Colonic mucosa (tissue), 4 donors: ENCODE measurements at regions not wholly inside any gene's neighbourhood (a gene's known extent, or its start where the extent isn't known, plus 50 kb on each side); places are given as distances from the start of the nearest gene placed in this dataset.

ENCODE experiments used
- DNase-seq: peaks from one replicate; pipeline ENCODE4 v3.0.0-alpha.2; 2020
- H3K27ac ChIP-seq: fragments of 200-600 bp; one replicate; pipeline ENCODE4 v1.8.0; 2021
- H3K27me3 ChIP-seq: fragments of 200-600 bp; one replicate; pipeline ENCODE4 v1.8.0; 2021
- H3K36me3 ChIP-seq: fragments of 200-600 bp; one replicate; pipeline ENCODE4 v1.8.0; 2021
- H3K4me1 ChIP-seq: fragments of 200-600 bp; one replicate; pipeline ENCODE4 v1.8.0; 2021; ENCODE audit warnings: mild to moderate bottlenecking
- H3K4me3 ChIP-seq: fragments of 200-600 bp; one replicate; pipeline ENCODE4 v1.8.0; 2021
- H3K9ac ChIP-seq, 2 donors: one replicate each; pipeline ENCODE4 v1.7.0; 2013; ENCODE audit warnings: control low read depth in 2 of 2, low read depth in 2 of 2, low read length in 2 of 2
- H3K9me3 ChIP-seq: fragments of 200-600 bp; one replicate; pipeline ENCODE4 v1.8.0; 2021
- intact Hi-C: fragments of 100-400 bp; cut with DNase I; formaldehyde crosslinking; loops from one replicate; pipeline ENCODE4 v1.14.1; 2022
- TF ChIP-seq, protein P1 (sequence below): fragments of 200-600 bp; IDR thresholded peaks from one replicate; pipeline ENCODE4 v1.8.0; 2022; ENCODE audit warnings: antibody characterized with exemption, mild to moderate bottlenecking
- donor health status: healthy.
- donor health status: DM: no; HTN: no; CAD: no.
- donor health status: DM: no; HTN: no; CAD: no.

DNA sequence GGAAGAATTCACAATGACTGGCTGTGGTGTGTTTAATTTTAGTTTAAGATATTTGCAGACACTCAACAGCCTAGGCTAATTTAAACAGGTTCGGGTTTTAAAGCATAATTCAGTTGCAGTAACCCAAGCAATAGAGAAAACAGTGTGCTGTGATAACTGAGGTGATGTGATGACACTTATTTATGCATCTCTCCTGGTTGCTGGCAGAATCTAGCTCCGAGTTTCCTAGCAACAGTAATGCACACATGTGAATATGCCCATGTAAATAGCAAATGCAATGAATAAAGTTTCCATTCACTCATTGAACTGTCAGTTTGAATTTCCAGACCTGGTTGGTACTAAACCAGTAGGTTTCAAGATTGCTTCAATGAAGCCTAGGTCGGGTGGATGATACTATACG is 426.5 kb downstream of the TMX3 start:
- Histone ChIP-seq H3K4me1 (no peaks in the 10 kb centered on the region), H3K4me3 (no peak overlapping the region), H3K9me3 (no peaks in the 10 kb centered on the region), H3K36me3 (no peaks in the 10 kb centered on the region), H3K9ac (no peak overlapping the region), H3K27me3 (no peaks in the 10 kb centered on the region), H3K27ac (no peak overlapping the region)
- intact Hi-C loops: no loop called here
- TF ChIP-seq, protein P1, sequence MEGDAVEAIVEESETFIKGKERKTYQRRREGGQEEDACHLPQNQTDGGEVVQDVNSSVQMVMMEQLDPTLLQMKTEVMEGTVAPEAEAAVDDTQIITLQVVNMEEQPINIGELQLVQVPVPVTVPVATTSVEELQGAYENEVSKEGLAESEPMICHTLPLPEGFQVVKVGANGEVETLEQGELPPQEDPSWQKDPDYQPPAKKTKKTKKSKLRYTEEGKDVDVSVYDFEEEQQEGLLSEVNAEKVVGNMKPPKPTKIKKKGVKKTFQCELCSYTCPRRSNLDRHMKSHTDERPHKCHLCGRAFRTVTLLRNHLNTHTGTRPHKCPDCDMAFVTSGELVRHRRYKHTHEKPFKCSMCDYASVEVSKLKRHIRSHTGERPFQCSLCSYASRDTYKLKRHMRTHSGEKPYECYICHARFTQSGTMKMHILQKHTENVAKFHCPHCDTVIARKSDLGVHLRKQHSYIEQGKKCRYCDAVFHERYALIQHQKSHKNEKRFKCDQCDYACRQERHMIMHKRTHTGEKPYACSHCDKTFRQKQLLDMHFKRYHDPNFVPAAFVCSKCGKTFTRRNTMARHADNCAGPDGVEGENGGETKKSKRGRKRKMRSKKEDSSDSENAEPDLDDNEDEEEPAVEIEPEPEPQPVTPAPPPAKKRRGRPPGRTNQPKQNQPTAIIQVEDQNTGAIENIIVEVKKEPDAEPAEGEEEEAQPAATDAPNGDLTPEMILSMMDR: no peak
- DNase-seq: no peak

DNA sequence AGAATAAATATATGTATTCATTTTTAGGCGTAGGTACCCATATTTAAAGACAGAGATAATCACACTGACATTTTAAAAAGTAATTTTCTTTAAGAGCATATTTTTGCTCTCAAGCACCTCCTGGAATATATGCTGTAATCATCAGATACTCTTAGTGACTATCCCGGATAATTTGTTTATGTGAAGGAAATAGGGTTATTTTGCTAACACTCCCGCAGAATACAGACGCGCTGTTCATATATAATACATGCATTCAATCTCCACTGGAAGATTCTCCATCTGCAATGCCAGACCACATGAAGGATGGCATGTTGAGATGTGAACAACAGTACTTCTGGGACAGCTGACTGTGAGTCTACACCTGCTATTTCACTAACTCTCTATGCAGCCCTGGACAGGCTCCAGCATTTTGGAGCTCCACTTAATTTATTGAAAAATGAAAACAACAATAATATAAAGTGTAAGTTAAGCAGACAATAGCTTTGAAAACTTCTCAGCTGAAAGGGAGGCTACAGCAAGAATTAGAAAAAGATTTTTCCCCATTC is 430.6 kb downstream of the TMX3 start:
- Histone ChIP-seq H3K9me3 (no peaks in the 10 kb centered on the region), H3K27ac (no peak overlapping the region), H3K4me3 (no peak overlapping the region), H3K9ac (no peak overlapping the region), H3K4me1 (no peaks in the 10 kb centered on the region), H3K36me3 (no peaks in the 10 kb centered on the region), H3K27me3 (no peaks in the 10 kb centered on the region)
- intact Hi-C loops: no loop called here
- no peak for DNase-seq
- TF ChIP-seq, protein P1: no peak

DNA sequence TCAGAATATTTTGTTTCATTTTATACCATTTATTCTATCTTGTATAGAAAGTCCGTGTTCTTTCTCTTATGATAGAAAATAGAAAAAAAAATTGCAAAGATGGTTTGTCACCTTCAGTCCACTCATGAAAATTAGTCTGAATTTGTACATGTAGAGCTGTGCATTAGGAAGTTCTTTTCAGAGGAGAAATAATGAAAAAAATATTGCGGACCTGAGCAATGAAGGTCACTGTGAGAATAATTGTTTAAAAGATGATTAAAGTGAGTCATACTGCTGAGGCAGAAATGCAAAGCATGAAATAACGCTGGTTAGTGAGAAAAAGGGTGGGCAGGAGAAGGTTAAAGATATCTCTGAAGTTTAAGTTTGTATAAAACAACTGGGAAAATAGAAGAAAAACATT is 431.1 kb downstream of the TMX3 start:
- Histone ChIP-seq H3K4me3 (no peak overlapping the region), H3K27me3 (no peaks in the 10 kb centered on the region), H3K9me3 (no peaks in the 10 kb centered on the region), H3K9ac (no peak overlapping the region), H3K4me1 (no peaks in the 10 kb centered on the region), H3K36me3 (no peaks in the 10 kb centered on the region), H3K27ac (no peak overlapping the region)
- intact Hi-C loops: no loop called here
- TF ChIP-seq, protein P1: no peak
- DNase-seq: no peak

DNA sequence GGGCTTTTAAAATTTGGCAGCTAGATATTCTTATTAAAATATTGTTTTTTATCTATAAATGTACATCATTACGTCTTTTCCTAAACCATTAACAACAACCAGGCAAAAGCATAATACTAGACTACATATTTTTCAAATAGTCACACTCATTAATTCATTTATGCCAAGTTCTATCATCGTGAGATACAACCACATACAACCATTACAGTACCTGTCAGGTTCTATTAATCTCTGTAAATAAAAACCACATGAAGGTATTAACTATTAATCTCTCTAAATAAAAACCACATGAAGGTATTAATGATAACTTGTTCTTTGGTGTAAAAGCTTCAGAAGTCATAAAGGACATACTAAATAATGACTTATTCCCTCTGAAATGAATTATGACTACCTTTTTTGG is 432.7 kb downstream of the TMX3 start:
- TF ChIP-seq, protein P1: no peak
- H3K27me3 ChIP-seq: no peaks in the 10 kb centered on the region
- no peaks in the 10 kb centered on the region for H3K9me3 ChIP-seq
- DNase-seq: no peak
- intact Hi-C loops: no loop called here
- H3K9ac ChIP-seq: no peak overlapping the region
- H3K4me1 ChIP-seq: no peaks in the 10 kb centered on the region
- no peak overlapping the region for H3K27ac ChIP-seq
- no peaks in the 10 kb centered on the region for H3K36me3 ChIP-seq
- no peak overlapping the region for H3K4me3 ChIP-seq

DNA sequence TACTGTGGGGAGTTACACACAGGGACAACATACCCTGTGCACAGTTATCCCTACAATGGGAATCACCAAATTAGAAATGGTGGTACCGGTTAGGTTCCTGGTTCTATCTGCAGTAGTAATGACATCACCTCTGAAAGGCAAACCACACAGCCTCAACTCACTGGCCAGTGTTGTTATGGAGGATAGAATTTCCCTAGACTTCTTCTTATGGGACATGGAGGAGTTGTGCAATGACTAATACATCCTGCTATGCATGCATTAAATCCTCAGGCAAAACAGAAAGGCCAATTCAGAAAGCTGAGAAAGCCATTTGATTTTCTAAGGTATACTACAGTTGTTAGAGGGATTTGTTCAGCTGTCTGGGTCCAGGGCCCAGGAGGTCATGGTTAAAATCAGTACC is 439.3 kb downstream of the TMX3 start:
- Histone ChIP-seq H3K4me3 (no peak overlapping the region), H3K27me3 (no peaks in the 10 kb centered on the region), H3K9ac (no peak overlapping the region), H3K27ac (no peak overlapping the region), H3K9me3 (no peaks in the 10 kb centered on the region), H3K4me1 (no peaks in the 10 kb centered on the region), H3K36me3 (no peaks in the 10 kb centered on the region)
- DNase-seq: no peak
- TF ChIP-seq, protein P1: no peak
- intact Hi-C loops: no loop called here
